HCT116 (cell line): ENCODE measurements at regions not wholly inside any gene's neighbourhood (a gene's known extent, or its start where the extent isn't known, plus 50 kb on each side); places are given as distances from the start of the nearest gene placed in this dataset.

Source experiments
- ATAC-seq: fragments of 200-7000 bp; cut with Tn5 transposase; 2 replicates; pipeline ENCODE4 v1.9.1; 2020; ENCODE audit warnings: mild to moderate bottlenecking, moderate library complexity
- BruUV-seq: library from RNA; stranded (reverse); fragments of 400-500 nt; replicated peaks from 2 replicates; lab custom pipeline; 2021; lab: Mats Ljungman, UMichigan
- CTCF ChIA-PET: fragments of 300-600 bp; sonication (Branson Sonifier 250); formaldehyde crosslinking; loops from one replicate; lab custom pipeline; 2021; ENCODE audit warnings: antibody characterized with exemption; lab: Charles Lee
- POLR2A ChIA-PET: fragments of 300-600, 350-600 bp; sonication (Branson Sonifier 250); formaldehyde crosslinking; loops from one replicate; lab custom pipeline; 2021; ENCODE audit warnings: antibody characterized with exemption; lab: Charles Lee
- RAD21 ChIA-PET, 2 experiments: fragments of 300-600 bp; sonication (Branson Sonifier 250); formaldehyde crosslinking; loops; one replicate each; lab custom pipeline; 2023; ENCODE audit warnings: low total read pairs in 2 of 2; ENCODE audit not compliant: uncharacterized antibody in 2 of 2, unreplicated experiment in 2 of 2, low non-redundant PET in 1 of 2; lab: Charles Lee
- DNase-seq: peaks from one replicate; pipeline ENCODE4 v3.0.0-alpha.2; 2010; ENCODE audit warnings: low read depth, low spot score
- H2AFZ ChIP-seq: fragments of 200-600 bp; shearing (Covaris generic), sonication (generic); 2 replicates; pipeline ENCODE4 v1.6.1; 2017; ENCODE audit warnings: low read depth, mixed run types, mixed read lengths, antibody characterized with exemption, low read length; ENCODE audit not compliant: poor library complexity, severe bottlenecking
- H3K27ac ChIP-seq: 2 replicates; pipeline ENCODE4 v1.5.1; 2012; ENCODE audit warnings: low read depth, low read length
- H3K27me3 ChIP-seq: fragments of 200-600 bp; sonication (generic); 2 replicates; pipeline ENCODE4 v1.6.1; 2016; ENCODE audit warnings: mixed run types, low read length, mixed read lengths; ENCODE audit not compliant: insufficient read depth
- H3K36me3 ChIP-seq, 2 experiments: fragments of 200-500 bp in 1 of 2; fragments of 200-600 bp in 1 of 2; sonication (Bioruptor generic) in 1 of 2; sonication (generic) in 1 of 2; 2 replicates each; pipeline versions ENCODE4 v1.5.1 to v1.6.1; 2014 to 2016; ENCODE audit warnings: low read length in 2 of 2, inconsistent platforms in 1 of 2, mixed read lengths in 1 of 2, mixed run types in 1 of 2; ENCODE audit not compliant: insufficient read depth in 2 of 2, control insufficient read depth in 1 of 2
- H3K4me1 ChIP-seq, 2 experiments: fragments of 200-600 bp in 1 of 2; sonication (generic) in 1 of 2; 2 replicates each; pipeline versions ENCODE4 v1.5.1 to v1.6.1; 2012 to 2017; ENCODE audit warnings: low read length in 2 of 2, inconsistent platforms in 1 of 2, mild to moderate bottlenecking in 1 of 2, mixed read lengths in 1 of 2, mixed run types in 1 of 2, moderate library complexity in 1 of 2; ENCODE audit not compliant: insufficient read depth in 2 of 2, control insufficient read depth in 1 of 2
- H3K4me2 ChIP-seq: fragments of 200-600 bp; sonication (generic); 2 replicates; pipeline ENCODE4 v1.6.1; 2017; ENCODE audit warnings: mixed run types, low read length, mixed read lengths
- H3K4me3 ChIP-seq, 2 experiments: fragments of 200-600 bp in 1 of 2; sonication (generic) in 1 of 2; replicated peaks in 1 of 2; 2 replicates each; pipeline ENCODE4 v1.5.1; 2011 to 2016; ENCODE audit warnings: low read length in 2 of 2, control low read depth in 1 of 2, low read depth in 1 of 2, mild to moderate bottlenecking in 1 of 2, mixed read lengths in 1 of 2, mixed run types in 1 of 2
- H3K79me2 ChIP-seq: fragments of 200-600 bp; sonication (generic); 2 replicates; pipeline ENCODE4 v1.6.1; 2017; ENCODE audit warnings: mild to moderate bottlenecking, mixed run types, low read length, moderate library complexity, mixed read lengths; ENCODE audit not compliant: insufficient read depth
- H3K9ac ChIP-seq: fragments of 200-600 bp; sonication (generic); 2 replicates; pipeline ENCODE4 v1.6.1; 2016; ENCODE audit warnings: low read length, mixed read lengths
- H3K9me2 ChIP-seq: fragments of 200-600 bp; sonication (generic), shearing (Covaris generic); 2 replicates; pipeline ENCODE4 v1.6.1; 2017; ENCODE audit warnings: mixed run types, mild to moderate bottlenecking, moderate library complexity; ENCODE audit not compliant: insufficient read depth
- H3K9me3 ChIP-seq, 2 experiments: fragments of 200-500 bp in 1 of 2; fragments of 200-600 bp in 1 of 2; sonication (Bioruptor generic) in 1 of 2; sonication (generic) in 1 of 2; 2 replicates each; pipeline ENCODE4 v1.6.1; 2014 to 2017; ENCODE audit warnings: low read length in 2 of 2, mixed read lengths in 2 of 2, inconsistent platforms in 1 of 2, low read depth in 1 of 2, mild to moderate bottlenecking in 1 of 2, mixed run types in 1 of 2, moderate library complexity in 1 of 2; ENCODE audit not compliant: control insufficient read depth in 1 of 2, insufficient read depth in 1 of 2
- H4K20me1 ChIP-seq: fragments of 200-600 bp; sonication (generic), shearing (Covaris generic); 2 replicates; pipeline ENCODE4 v1.6.1; 2017; ENCODE audit warnings: mixed run types, mild to moderate bottlenecking, moderate library complexity; ENCODE audit not compliant: insufficient read depth
- EZH2 ChIP-seq: fragments of 200-600 bp; sonication (generic); IDR thresholded peaks from 2 replicates; pipeline ENCODE4 v1.6.1; 2017; ENCODE audit warnings: antibody characterized with exemption, mixed run types
- JUND ChIP-seq: IDR thresholded peaks from 2 replicates; pipeline ENCODE4 v1.6.1; 2012
- MAX ChIP-seq: IDR thresholded peaks from 2 replicates; pipeline ENCODE4 v1.6.1; 2012
- intact Hi-C: fragments of 100-400 bp; cut with micrococcal nuclease; formaldehyde crosslinking; loops from 2 replicates; pipeline ENCODE4 v1.10.0; 2022

GRCh38 chr17:71286625-71287024 is 834.2 kb upstream of the SOX9 start:
- H3K4me2 ChIP-seq: no peak overlapping the region
- CTCF ChIA-PET: no interaction called here

GRCh38 chr17:71287071-71287823 is 833.6 kb upstream of the SOX9 start:
- Histone ChIP-seq H2AFZ (no peak overlapping the region), H3K9me3 (no peaks in the 10 kb centered on the region), H4K20me1 (no peaks in the 10 kb centered on the region), H3K4me2 (no peak overlapping the region), H3K27me3 (no peaks in the 10 kb centered on the region), H3K4me3 (no peak overlapping the region), H3K36me3 (no peaks in the 10 kb centered on the region), H3K79me2 (no peaks in the 10 kb centered on the region), H3K9ac (no peak overlapping the region), H3K27ac (no peak overlapping the region), H3K4me1 (no peaks in the 10 kb centered on the region), H3K9me2 (no peaks in the 10 kb centered on the region)
- CTCF ChIA-PET: no interaction called here
- no peak for ATAC-seq
- intact Hi-C loops: no loop called here
- POLR2A ChIA-PET: no interaction called here
- RAD21 ChIA-PET: no interaction called here
- DNase-seq: no peak
- TF ChIP-seq EZH2: no peak
- no peak for TF ChIP-seq MAX
- no TSS peak for BruUV-seq

More at GRCh38 chr17:71286625-71287024, 834.2 kb upstream of the SOX9 start:
- no TSS peak for BruUV-seq
- TF ChIP-seq JUND: no peak
- no peaks in the 10 kb centered on the region for H3K36me3 ChIP-seq
- H3K4me3 ChIP-seq: no peak overlapping the region
- DNase-seq (no peak), ATAC-seq (no peak)
- no peak overlapping the region for H2AFZ ChIP-seq
- H3K27ac ChIP-seq: no peak overlapping the region
- no peaks in the 10 kb centered on the region for H3K9me3 ChIP-seq
- ChIA-PET RAD21 (no interaction called here), POLR2A (no interaction called here)
- H3K9ac ChIP-seq: no peak overlapping the region
- H3K79me2 ChIP-seq: no peaks in the 10 kb centered on the region
- no peaks in the 10 kb centered on the region for H3K9me2 ChIP-seq
- intact Hi-C loops: no loop called here
- no peaks in the 10 kb centered on the region for H3K4me1 ChIP-seq
- no peaks in the 10 kb centered on the region for H4K20me1 ChIP-seq
- H3K27me3 ChIP-seq: no peaks in the 10 kb centered on the region
